Cerebellar nuclear complex (tissue), 1 donor: ENCODE measurements at regions not wholly inside any gene's neighbourhood (a gene's known extent, or its start where the extent isn't known, plus 50 kb on each side); places are given as distances from the start of the nearest gene placed in this dataset.
"Not testable (repeated sequence)": the region's sequence is repeated elsewhere in the genome, so short reads cannot be mapped to it uniquely, and the experiment has no call there.

Source experiments
- DNase-seq, 2 experiments: peaks; one replicate each; lab custom pipeline; 2025; lab: John Stamatoyannopoulos, UW

DNA sequence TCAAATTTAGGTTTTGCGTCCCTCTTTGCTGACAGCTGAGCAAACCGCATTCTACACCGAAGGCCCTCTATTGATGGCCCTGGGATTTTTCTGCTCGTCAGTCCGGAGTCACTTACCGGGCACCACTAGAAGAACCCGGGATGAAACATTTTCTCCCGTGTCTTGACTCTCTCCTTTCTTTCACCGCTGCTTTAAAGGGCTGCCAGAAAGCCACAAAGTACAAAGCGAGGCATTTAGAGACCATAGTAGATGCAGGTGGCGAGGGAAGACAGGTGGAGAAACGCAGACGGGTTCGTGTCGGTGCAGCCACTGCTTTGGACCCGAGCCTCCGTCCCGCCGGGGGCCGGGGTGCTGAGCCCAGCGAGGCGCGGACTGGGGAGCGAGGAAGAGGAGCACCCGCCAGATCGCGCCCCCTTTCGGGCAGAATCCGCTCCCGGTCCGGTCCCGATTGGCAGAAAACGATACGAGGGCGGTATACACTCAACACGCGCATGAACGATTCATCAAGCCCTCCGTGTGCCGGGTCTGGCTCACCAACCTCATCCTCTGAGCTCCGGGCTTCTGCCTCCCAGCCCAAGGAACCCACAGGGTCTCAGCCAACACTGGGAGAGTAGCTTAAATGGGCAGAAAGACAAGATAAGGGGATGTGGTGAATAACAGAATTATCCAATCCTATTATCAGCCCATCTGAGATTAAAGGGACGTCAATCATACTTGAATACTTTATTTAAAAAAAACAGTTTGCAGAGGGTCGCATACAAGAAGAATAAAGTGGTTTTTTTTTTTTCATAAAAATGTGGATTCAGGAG, 84.9 kb downstream of the TRIM27 start:
- peak in 1 of 2 experiments; percentile 36 for DNase-seq

DNA sequence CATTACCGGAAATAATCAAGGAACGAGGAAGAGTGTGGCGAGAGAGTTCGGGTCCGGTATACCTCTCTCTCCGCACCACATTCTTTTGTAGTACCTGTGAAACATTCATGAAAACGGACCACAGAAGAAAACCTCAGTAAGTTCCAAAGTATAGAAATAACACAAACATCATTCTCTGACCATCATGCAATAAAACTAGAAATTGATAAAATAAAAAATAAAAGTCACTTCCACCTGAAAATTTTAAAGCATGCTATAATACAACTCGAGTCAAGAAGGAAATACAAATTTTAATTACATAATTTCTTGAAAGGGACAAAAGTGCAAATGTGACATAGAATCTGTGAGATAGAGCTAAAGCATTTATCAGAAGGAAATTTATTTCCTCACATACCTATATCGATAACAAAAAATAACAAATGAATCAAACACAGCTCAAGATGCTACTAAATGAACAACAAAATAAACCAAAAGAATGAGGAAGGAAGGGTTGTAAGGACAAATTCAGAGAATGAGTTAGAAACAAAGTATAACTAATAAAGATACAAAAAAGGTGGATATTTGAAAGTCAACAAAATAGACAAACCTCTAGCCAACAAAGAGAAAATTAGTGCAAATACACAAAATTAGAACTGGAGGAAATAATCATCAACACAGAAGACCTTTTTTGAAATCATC, 84.2 kb downstream of the TRIM27 start:
- no peak for DNase-seq

DNA sequence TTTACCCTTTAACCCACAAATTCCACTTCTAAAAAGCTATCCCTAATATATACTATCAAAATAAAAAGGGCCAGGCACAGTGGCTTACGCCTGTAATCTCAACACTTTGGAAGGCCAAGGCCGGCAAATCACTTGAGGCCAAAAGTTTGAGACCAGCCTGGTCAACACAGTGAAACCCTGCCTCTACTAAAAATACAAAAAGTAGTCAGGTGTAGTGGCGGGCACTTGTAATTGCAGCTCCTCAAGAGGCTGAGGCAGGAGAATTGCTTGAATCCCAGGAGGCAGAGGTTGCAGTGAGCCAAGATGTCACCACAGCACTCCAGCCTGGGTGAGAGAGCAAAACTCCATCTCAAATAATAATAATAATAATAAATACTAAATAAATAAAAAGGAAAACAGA, 82.5 kb downstream of the TRIM27 start:
- DNase-seq = no peak

DNA sequence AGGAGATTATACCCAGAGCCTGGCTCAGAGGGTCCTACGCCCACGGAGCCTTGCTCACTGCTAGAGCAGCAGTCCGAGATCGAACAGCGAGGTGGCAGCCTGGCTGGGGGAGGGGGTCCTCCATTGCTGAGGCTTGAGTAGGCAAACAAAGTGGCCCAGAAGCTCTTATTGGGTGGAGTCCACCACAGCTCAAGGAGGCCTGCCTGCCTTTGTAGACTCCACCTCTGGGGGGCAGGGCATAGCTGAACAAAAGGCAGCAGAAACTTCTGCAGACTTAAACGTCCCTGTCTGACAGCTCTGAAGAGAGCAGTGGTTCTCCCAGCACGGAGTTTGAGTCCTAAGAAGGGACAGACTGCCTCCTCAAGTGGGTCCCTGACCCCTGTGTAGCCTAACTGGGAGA, 75.0 kb downstream of the TRIM27 start:
- not testable (repeated sequence) for DNase-seq
